GM19395 (cell line): ENCODE measurements at regions not wholly inside any gene's neighbourhood (a gene's known extent, or its start where the extent isn't known, plus 50 kb on each side); places are given as distances from the start of the nearest gene placed in this dataset.

Source experiments
- ATAC-seq: cut with Tn5 transposase; IDR thresholded peaks from one replicate; pipeline ENCODE4 v1.9.1; 2021; ENCODE audit warnings: mild to moderate bottlenecking, moderate library complexity; ENCODE audit not compliant: unreplicated experiment

DNA sequence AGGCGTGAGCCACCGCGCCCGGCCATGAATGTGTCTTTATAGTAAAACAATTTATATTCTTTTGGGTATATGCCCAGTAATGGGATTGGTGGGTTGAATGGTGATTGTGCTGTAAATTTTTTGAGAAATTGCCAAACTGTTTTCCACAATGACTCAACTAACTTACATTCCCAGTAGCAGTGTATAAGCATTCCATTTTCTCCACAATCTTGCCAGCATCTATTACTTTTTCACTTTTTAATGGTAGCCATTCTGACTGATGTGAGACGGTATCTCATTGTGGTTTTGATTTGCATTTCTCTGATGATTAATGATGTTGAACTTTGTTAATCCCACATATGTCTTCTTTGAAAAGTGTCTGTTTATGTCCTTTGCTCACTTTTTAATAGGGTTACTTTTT, 1187.9 kb downstream of the XPNPEP1 start:
- ATAC-seq, result no peak

- no peak for ATAC-seq
Observed at GRCh38 chr10:108721874-108722273, 1201.4 kb downstream of the XPNPEP1 start.

- no peak for ATAC-seq
Observed at GRCh38 chr10:108716352-108716751, 1207.0 kb downstream of the XPNPEP1 start.

DNA sequence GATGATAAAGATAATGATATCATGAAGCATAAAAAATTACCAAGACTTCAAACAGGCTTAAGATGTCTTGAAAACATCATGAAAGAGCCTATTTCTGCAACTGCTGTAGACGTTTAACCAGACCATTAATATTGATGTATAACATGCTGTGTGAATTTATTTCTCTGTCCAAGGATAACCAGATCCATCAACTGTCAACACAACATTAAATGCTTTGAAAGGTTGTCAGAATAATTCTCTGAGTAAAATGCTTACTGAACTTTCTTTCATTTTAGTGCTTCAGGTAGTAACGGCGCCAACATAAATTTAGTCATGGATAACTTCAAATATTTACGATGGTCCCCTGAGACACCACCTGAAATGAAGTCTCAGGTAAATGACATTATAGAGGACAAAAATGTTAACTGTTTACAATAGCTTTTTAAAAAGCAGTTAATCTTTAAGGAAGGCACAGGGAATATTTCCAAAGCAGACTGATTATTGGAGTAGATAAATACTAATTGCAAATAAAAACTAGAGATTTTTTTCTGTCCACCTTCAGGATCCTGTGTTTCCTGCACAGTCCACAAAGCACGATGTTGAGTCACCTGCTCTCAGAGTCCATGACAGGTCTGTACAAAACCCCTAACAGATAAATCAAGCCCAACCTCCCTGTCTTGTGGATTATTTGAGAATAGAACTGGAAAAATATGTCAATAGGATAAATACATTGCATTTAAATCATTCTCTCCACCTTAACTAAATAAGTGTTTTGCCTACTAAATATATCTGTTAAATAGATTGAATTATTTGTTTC, 1213.2 kb downstream of the XPNPEP1 start:
- no peak for ATAC-seq

DNA sequence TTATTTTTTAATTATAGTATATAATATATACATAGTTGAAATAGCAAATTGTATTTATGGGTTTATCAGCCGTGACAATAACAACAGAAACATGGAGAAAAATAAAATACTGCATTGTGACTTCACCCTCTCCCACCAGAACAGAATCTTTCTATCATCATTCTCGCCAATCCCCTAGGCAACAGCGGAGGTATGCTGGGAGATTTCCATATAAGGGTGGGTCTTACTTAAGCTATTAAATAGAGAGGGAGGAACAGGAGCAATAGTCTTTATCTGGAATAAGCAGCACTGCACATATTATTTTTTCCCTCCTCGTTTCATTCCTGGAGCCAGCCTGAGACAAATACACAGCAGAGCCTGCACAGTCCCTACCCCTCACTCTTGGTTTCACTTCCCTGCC, 1214.9 kb downstream of the XPNPEP1 start:
- ATAC-seq, result no peak

- peak; percentile 95 for ATAC-seq
Observed at GRCh38 chr10:108696792-108697477, 1226.4 kb downstream of the XPNPEP1 start.

DNA sequence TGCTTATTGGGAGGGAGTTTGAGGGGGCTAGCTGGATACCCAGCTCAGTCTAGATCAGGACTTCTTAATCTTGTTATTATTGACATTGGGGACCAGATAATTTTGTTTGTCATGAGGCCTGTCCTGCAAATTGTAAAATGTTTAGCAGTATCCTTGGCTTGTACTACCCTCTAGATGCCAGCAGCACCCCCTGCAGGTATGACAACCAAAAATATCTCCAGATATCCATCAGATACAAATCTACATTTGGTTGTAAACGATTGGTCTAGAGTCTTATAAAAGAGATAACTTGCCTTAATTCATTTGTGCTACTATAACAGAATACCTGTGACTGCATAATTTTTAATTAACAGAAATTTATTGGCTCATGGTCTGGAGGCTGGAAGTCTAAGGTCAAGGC, 1232.2 kb downstream of the XPNPEP1 start:
- no peak for ATAC-seq

- no peak for ATAC-seq
Observed at GRCh38 chr10:108690530-108690929, 1232.8 kb downstream of the XPNPEP1 start.

- no peak for ATAC-seq
Observed at GRCh38 chr10:108689891-108690290, 1233.4 kb downstream of the XPNPEP1 start.

DNA sequence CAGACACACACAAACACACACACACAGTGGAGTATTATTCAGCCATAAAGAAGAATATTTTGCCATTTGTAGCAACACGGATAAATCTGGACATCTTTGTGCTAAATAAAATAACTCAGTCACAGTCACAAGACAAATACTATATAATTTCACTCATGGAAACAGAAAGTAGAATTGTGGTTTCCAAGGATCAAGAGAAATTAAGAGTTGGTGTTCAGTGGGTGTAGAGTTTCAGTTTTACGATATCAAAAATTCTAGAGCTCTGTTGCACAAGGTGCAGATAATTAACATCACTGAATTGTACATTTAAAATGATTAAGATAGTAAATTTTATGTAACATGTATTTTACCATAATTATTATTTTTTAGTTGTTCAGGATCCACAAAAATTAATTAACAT, 1235.0 kb downstream of the XPNPEP1 start:
- ATAC-seq, result peak; percentile 62

DNA sequence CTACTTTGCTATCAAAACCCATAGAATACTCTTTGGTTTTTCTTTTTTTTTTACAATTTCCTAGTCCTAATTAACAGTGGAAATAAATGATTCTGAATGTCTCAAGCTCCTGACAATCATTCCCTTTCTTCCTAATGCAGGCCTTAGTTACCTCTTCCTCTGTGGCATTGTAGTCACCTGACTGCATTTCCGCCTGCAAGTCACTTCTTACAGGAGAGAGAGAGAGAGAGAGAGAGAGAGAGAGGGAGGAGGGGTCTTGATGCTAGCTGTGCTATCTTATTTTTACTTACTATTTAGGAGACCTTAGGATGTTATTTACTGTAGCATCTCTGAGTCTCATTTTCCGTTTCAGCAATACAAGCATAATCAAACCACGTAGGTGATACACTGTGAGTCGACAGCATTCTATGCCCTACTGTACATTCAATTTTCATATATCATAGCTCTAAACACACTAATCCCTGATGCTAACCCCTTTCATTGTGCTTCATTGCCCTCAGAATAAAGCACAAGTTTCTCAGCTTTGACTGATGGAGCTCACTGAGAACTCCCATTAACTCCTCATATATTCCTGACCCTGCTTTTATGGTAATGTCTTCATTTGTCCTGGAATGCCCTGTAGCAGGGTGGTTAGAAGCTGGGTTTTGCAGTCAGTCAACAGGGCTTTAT, 1237.3 kb downstream of the XPNPEP1 start:
- ATAC-seq, result no peak

DNA sequence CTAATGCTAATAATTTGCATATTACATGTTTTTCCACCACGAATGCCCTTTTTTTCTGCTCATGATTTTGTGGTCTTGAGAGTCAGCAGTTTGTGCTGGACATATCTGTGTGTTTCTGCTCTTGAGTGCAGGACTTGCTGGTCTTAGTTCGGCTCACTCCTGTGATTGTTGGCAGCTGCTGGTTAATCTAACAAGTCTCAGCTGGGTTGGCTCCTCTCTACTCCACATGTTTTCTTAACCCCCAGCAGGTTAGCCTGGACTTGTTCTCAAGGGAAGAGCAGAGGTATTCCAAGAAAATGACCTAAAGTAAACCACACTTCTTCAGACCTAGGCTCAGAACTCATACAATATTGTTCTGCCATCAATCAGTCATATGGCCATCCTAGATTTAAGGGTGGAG, 1238.9 kb downstream of the XPNPEP1 start:
- no peak for ATAC-seq

GRCh38 chr10:108673741-108674140, 1249.6 kb downstream of the XPNPEP1 start:
- ATAC-seq, result no peak

DNA sequence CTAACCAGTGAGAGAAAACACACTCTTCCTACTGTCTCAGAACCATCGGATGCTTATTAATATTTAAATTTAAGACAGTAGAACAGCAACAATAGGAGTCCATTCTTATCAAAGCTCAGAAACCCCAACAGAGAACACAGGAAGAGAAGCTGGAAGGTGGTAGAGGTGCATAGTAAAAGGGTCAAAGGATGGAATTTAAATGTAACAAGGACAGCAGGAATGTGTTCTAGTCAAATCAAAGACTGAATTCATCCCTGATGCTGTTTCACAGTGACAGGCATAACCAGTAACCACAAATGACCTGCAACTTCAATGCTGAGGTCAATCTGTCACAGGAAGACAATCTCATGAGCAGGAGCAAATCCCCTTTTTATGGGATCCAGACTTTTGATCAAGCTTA, 1259.7 kb downstream of the XPNPEP1 start:
- no peak for ATAC-seq

DNA sequence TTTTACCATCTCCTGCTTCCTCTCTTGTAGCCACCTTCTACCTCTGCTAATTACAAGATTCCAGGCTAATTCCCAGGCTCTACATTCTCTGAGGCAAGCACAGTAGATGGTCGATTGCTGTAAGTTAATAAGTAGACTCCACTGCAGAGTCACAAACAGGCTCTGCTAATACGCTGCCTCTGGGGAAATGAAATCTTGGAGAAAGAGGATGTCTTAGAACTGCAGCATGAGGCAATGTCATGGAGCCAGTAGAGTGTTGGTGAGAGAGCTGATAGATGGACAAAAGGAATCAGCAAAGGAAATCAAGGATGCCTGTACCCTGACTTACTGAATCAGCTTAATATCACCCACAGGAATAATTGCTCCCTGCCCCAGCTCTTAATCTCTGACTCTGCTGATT, 1260.3 kb downstream of the XPNPEP1 start:
- ATAC-seq, result no peak

- no peak for ATAC-seq
Observed at GRCh38 chr10:108655057-108655456, 1268.3 kb downstream of the XPNPEP1 start.

- no peak for ATAC-seq
Observed at GRCh38 chr10:108653531-108653930, 1269.8 kb downstream of the XPNPEP1 start.

DNA sequence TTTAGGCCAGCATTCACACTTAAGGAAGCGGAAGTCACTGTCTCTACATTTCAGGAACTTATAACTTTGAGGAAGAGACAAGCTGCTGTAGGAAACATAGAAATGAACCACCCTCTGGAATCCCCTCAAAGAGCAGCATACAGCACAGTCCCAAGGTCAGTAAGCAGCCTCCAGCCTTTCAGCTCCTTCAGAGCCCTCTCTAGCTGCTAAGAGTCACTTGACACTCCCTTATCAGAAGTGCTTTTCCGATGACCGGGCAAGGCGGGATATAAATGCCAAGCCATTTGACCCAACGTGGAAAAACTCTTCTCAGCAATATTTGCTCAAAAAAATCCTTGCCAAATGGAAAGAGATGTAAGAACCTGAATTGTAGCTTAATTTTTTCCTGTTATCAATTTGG, 1284.3 kb downstream of the XPNPEP1 start:
- no peak for ATAC-seq

DNA sequence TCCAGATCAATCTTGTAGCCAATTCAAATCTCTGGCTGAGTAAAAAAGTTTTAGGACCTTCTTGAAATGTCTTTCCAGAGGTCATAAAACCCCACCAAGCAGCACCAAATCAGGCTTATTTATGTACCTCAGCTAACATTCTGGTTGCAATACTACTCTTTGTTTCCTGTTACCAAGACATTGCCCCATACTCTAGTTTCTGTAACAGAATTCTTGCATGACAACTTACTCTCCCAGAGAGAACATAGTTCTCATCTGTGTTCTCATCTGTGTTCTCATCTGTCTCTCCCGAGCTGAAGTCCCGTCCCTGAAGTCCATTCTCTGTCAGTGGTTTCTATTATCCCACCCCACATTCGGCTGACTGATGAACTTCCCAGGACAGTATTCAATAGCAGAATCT, 1285.1 kb downstream of the XPNPEP1 start:
- ATAC-seq, result no peak

DNA sequence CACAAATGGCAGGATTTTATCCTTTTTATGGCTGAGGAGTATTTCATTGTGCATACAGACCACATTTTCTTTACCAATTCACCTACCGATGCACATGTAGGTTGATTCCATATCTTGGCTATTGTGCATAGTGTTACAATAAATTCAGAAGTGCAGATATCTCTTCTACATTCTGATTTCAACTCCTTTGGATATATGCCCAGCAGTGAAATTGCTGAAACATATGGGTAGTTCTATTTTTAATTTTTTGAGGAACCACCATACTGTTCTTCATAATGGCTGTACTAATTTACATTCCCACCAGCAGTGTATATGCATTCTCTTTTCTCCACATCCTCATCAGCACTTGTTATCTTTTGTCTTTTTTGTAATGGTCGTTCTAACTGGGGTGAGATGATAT, 1290.3 kb downstream of the XPNPEP1 start:
- ATAC-seq, result no peak

- ATAC-seq, result no peak
Observed at GRCh38 chr10:108632144-108632543, 1291.2 kb downstream of the XPNPEP1 start.

GRCh38 chr10:108631332-108631731, 1292.0 kb downstream of the XPNPEP1 start:
- peak; percentile 91 for ATAC-seq
